H1 (cell line): ENCODE measurements at regions not wholly inside any gene's neighbourhood (a gene's known extent, or its start where the extent isn't known, plus 50 kb on each side); places are given as distances from the start of the nearest gene placed in this dataset.

ENCODE experiments used
- TF ChIP-seq, protein P1 (sequence below): fragments of 300-600 bp; sonication (generic); IDR thresholded peaks from 2 replicates; pipeline ENCODE4 v1.7.1; 2012; ENCODE audit warnings: low read length, moderate library complexity, mild to moderate bottlenecking, inconsistent platforms; ENCODE audit not compliant: insufficient replicate concordance

- TF ChIP-seq, protein P1, sequence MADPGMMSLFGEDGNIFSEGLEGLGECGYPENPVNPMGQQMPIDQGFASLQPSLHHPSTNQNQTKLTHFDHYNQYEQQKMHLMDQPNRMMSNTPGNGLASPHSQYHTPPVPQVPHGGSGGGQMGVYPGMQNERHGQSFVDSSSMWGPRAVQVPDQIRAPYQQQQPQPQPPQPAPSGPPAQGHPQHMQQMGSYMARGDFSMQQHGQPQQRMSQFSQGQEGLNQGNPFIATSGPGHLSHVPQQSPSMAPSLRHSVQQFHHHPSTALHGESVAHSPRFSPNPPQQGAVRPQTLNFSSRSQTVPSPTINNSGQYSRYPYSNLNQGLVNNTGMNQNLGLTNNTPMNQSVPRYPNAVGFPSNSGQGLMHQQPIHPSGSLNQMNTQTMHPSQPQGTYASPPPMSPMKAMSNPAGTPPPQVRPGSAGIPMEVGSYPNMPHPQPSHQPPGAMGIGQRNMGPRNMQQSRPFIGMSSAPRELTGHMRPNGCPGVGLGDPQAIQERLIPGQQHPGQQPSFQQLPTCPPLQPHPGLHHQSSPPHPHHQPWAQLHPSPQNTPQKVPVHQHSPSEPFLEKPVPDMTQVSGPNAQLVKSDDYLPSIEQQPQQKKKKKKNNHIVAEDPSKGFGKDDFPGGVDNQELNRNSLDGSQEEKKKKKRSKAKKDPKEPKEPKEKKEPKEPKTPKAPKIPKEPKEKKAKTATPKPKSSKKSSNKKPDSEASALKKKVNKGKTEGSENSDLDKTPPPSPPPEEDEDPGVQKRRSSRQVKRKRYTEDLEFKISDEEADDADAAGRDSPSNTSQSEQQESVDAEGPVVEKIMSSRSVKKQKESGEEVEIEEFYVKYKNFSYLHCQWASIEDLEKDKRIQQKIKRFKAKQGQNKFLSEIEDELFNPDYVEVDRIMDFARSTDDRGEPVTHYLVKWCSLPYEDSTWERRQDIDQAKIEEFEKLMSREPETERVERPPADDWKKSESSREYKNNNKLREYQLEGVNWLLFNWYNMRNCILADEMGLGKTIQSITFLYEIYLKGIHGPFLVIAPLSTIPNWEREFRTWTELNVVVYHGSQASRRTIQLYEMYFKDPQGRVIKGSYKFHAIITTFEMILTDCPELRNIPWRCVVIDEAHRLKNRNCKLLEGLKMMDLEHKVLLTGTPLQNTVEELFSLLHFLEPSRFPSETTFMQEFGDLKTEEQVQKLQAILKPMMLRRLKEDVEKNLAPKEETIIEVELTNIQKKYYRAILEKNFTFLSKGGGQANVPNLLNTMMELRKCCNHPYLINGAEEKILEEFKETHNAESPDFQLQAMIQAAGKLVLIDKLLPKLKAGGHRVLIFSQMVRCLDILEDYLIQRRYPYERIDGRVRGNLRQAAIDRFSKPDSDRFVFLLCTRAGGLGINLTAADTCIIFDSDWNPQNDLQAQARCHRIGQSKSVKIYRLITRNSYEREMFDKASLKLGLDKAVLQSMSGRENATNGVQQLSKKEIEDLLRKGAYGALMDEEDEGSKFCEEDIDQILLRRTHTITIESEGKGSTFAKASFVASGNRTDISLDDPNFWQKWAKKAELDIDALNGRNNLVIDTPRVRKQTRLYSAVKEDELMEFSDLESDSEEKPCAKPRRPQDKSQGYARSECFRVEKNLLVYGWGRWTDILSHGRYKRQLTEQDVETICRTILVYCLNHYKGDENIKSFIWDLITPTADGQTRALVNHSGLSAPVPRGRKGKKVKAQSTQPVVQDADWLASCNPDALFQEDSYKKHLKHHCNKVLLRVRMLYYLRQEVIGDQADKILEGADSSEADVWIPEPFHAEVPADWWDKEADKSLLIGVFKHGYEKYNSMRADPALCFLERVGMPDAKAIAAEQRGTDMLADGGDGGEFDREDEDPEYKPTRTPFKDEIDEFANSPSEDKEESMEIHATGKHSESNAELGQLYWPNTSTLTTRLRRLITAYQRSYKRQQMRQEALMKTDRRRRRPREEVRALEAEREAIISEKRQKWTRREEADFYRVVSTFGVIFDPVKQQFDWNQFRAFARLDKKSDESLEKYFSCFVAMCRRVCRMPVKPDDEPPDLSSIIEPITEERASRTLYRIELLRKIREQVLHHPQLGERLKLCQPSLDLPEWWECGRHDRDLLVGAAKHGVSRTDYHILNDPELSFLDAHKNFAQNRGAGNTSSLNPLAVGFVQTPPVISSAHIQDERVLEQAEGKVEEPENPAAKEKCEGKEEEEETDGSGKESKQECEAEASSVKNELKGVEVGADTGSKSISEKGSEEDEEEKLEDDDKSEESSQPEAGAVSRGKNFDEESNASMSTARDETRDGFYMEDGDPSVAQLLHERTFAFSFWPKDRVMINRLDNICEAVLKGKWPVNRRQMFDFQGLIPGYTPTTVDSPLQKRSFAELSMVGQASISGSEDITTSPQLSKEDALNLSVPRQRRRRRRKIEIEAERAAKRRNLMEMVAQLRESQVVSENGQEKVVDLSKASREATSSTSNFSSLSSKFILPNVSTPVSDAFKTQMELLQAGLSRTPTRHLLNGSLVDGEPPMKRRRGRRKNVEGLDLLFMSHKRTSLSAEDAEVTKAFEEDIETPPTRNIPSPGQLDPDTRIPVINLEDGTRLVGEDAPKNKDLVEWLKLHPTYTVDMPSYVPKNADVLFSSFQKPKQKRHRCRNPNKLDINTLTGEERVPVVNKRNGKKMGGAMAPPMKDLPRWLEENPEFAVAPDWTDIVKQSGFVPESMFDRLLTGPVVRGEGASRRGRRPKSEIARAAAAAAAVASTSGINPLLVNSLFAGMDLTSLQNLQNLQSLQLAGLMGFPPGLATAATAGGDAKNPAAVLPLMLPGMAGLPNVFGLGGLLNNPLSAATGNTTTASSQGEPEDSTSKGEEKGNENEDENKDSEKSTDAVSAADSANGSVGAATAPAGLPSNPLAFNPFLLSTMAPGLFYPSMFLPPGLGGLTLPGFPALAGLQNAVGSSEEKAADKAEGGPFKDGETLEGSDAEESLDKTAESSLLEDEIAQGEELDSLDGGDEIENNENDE: no peak
These were observed 90.2 kb upstream of the RET start (continued) for GRCh38 chr10:42986633-42987032.
